AG09309 (cell line): ENCODE measurements at regions not wholly inside any gene's neighbourhood (a gene's known extent, or its start where the extent isn't known, plus 50 kb on each side); places are given as distances from the start of the nearest gene placed in this dataset.

Experiments used
- DNase-seq: peaks from one replicate; pipeline ENCODE4 v3.0.0-alpha.2; 2010; ENCODE audit warnings: low read depth
- H3K4me3 ChIP-seq: 2 replicates; pipeline ENCODE4 v1.5.1; 2011; ENCODE audit warnings: mild to moderate bottlenecking, low read depth, low read length, moderate library complexity; ENCODE audit not compliant: control insufficient read depth
- CTCF ChIP-seq: IDR thresholded peaks from 2 replicates; pipeline ENCODE4 v1.5.1; 2011; ENCODE audit warnings: mild to moderate bottlenecking, low read depth, low read length, inconsistent platforms; ENCODE audit not compliant: insufficient read depth, control insufficient read depth; ENCODE audit errors: missing control alignments

GRCh38 chr16:73371584-73372319 lies 323.8 kb upstream of the ZFHX3 start:
- no peak overlapping the region for H3K4me3 ChIP-seq
- TF ChIP-seq CTCF: no peak
- no peak for DNase-seq

GRCh38 chr16:73369851-73370250 lies 321.9 kb upstream of the ZFHX3 start:
- DNase-seq: no peak
- TF ChIP-seq CTCF: no peak
- no peak overlapping the region for H3K4me3 ChIP-seq

- no peak overlapping the region for H3K4me3 ChIP-seq
- no peak for TF ChIP-seq CTCF
- DNase-seq: no peak
Observed at GRCh38 chr16:73368715-73369114, 320.8 kb upstream of the ZFHX3 start.

GRCh38 chr16:73365016-73365551 lies 317.2 kb upstream of the ZFHX3 start:
- no peak for DNase-seq
- TF ChIP-seq CTCF: no peak
- no peak overlapping the region for H3K4me3 ChIP-seq

- TF ChIP-seq CTCF: no peak
- H3K4me3 ChIP-seq: no peak overlapping the region
- no peak for DNase-seq
Observed at GRCh38 chr16:73364413-73364812, 316.5 kb upstream of the ZFHX3 start.

- no peak for TF ChIP-seq CTCF
- no peak for DNase-seq
- H3K4me3 ChIP-seq: no peak overlapping the region
Observed at GRCh38 chr16:73361061-73361460, 313.1 kb upstream of the ZFHX3 start.
